Glutamatergic neuron (in vitro differentiated cells): ENCODE measurements at regions not wholly inside any gene's neighbourhood (a gene's known extent, or its start where the extent isn't known, plus 50 kb on each side); places are given as distances from the start of the nearest gene placed in this dataset.
A peak's percentile ranks its signal among the peaks of the same experiment; 100 is the strongest.

ENCODE experiments used
- DNase-seq: peaks from one replicate; pipeline ENCODE4 v3.0.0; 2022
- H3K27ac Mint-ChIP-seq: one replicate; pipeline ENCODE4 v1.8.0; 2020; ENCODE audit warnings: mild to moderate bottlenecking, mixed read lengths, inconsistent platforms; ENCODE audit not compliant: unreplicated experiment
- H3K27me3 Mint-ChIP-seq: one replicate; pipeline ENCODE4 v1.8.0; 2020; ENCODE audit warnings: mild to moderate bottlenecking, moderate library complexity, mixed read lengths, inconsistent platforms; ENCODE audit not compliant: unreplicated experiment
- H3K36me3 Mint-ChIP-seq: one replicate; pipeline ENCODE4 v1.8.0; 2020; ENCODE audit warnings: mild to moderate bottlenecking, mixed read lengths, inconsistent platforms; ENCODE audit not compliant: unreplicated experiment
- H3K4me1 Mint-ChIP-seq: one replicate; pipeline ENCODE4 v1.8.0; 2020; ENCODE audit warnings: mild to moderate bottlenecking, low read depth, mixed read lengths, inconsistent platforms; ENCODE audit not compliant: unreplicated experiment
- H3K4me3 Mint-ChIP-seq: one replicate; pipeline ENCODE4 v1.8.0; 2020; ENCODE audit warnings: mild to moderate bottlenecking, mixed read lengths, inconsistent platforms; ENCODE audit not compliant: unreplicated experiment
- H3K9me3 Mint-ChIP-seq: one replicate; pipeline ENCODE4 v1.8.0; 2020; ENCODE audit warnings: mild to moderate bottlenecking, moderate library complexity, mixed read lengths, inconsistent platforms; ENCODE audit not compliant: unreplicated experiment
- TF ChIP-seq, protein P1 (sequence below): fragments of 200-600 bp; sonication (generic); IDR thresholded peaks from one replicate; pipeline ENCODE4 v1.5.0; 2021; ENCODE audit not compliant: partially characterized antibody, unreplicated experiment

DNA sequence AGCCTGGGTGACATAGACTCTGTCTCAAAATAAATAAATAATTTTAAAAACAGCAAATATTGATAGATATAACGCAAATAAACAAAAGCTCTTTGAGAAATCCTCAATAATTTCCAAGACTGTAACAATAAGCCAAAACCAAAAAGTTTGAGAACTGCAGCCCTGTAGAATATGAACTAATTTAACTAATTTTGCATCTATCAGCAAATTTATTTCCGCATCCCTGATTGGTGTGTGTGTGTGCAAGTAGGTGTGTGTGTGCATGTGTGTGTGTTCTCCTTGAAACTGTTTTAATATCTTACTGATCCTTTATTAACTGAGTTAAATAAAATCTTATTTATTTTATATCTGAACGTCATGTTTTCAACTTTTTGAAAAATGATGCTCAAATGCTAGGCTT lies 67.0 kb upstream of the ISX start:
- Mint-ChIP-seq H3K27ac (peak overlapping the region; percentile 76), H3K36me3 (no peaks in the 10 kb centered on the region), H3K4me1 (peaks cover 25% of the 10 kb centered on the region), H3K27me3 (peaks cover 2% of the 10 kb centered on the region), H3K4me3 (no peak overlapping the region), H3K9me3 (no peaks in the 10 kb centered on the region)
- DNase-seq = no peak
- TF ChIP-seq, protein P1, sequence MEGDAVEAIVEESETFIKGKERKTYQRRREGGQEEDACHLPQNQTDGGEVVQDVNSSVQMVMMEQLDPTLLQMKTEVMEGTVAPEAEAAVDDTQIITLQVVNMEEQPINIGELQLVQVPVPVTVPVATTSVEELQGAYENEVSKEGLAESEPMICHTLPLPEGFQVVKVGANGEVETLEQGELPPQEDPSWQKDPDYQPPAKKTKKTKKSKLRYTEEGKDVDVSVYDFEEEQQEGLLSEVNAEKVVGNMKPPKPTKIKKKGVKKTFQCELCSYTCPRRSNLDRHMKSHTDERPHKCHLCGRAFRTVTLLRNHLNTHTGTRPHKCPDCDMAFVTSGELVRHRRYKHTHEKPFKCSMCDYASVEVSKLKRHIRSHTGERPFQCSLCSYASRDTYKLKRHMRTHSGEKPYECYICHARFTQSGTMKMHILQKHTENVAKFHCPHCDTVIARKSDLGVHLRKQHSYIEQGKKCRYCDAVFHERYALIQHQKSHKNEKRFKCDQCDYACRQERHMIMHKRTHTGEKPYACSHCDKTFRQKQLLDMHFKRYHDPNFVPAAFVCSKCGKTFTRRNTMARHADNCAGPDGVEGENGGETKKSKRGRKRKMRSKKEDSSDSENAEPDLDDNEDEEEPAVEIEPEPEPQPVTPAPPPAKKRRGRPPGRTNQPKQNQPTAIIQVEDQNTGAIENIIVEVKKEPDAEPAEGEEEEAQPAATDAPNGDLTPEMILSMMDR = no peak

GRCh38 chr22:35008213-35008612 lies 57.7 kb upstream of the ISX start:
- H3K27me3 Mint-ChIP-seq = no peaks in the 10 kb centered on the region
- no peak for DNase-seq
- H3K36me3 Mint-ChIP-seq = no peaks in the 10 kb centered on the region
- TF ChIP-seq, protein P1 = no peak
- H3K9me3 Mint-ChIP-seq = no peaks in the 10 kb centered on the region
- H3K4me1 Mint-ChIP-seq = no peaks in the 10 kb centered on the region
- H3K27ac Mint-ChIP-seq = no peak overlapping the region
- no peak overlapping the region for H3K4me3 Mint-ChIP-seq

DNA sequence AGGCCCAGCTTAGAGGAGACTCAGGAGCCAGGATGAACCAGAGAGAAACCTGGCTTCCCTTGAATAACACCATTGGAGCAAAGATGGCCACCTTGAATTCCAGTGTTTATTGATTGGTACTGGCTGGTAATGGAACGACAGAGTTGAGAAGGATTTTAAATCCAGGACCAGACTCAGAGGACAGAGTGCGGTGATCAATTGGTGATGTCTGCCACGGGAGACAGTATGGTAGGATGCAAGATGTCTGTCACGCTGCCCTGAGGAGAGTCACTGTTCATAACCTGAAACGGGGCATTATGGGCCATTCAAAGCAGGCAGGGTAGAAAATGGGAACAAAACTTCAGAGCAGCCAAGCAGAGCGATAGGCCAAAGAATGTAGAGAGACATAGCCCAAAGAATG lies 55.4 kb upstream of the ISX start:
- H3K9me3 Mint-ChIP-seq = no peaks in the 10 kb centered on the region
- H3K4me3 Mint-ChIP-seq = no peak overlapping the region
- no peak overlapping the region for H3K27ac Mint-ChIP-seq
- H3K36me3 Mint-ChIP-seq = no peaks in the 10 kb centered on the region
- TF ChIP-seq, protein P1 = no peak
- no peak for DNase-seq
- peaks cover 1% of the 10 kb centered on the region for H3K27me3 Mint-ChIP-seq
- H3K4me1 Mint-ChIP-seq = no peaks in the 10 kb centered on the region

DNA sequence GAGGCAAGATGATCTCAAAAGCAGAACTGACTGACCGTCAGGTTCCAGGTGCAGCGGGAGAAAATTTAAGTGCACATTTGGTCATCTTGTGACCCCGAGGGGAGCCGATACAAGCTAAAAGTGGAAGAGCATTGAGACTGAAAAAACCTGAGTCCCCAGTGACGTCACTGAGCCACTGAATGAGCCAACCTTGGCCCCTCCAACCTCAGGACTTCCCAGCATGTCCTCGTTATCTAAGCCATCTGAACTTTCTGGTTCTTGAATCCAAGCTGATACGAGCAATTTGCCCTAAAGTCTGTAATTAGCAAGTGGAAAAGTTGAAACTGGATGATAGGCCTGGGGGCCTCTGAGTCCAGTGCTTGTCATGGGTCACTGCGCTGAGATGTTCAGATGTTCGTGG lies 51.1 kb upstream of the ISX start:
- no peaks in the 10 kb centered on the region for H3K4me1 Mint-ChIP-seq

More for the DNA sequence above, 51.1 kb upstream of the ISX start:
- Mint-ChIP-seq H3K9me3 (no peaks in the 10 kb centered on the region), H3K4me3 (no peak overlapping the region), H3K27ac (no peak overlapping the region), H3K36me3 (no peaks in the 10 kb centered on the region), H3K27me3 (peaks cover 6% of the 10 kb centered on the region)
- no peak for DNase-seq
- TF ChIP-seq, protein P1 = no peak
